GM12875 (cell line): ENCODE measurements at regions not wholly inside any gene's neighbourhood (a gene's known extent, or its start where the extent isn't known, plus 50 kb on each side); places are given as distances from the start of the nearest gene placed in this dataset.

Source experiments
- H3K4me3 ChIP-seq: one replicate; pipeline ENCODE4 v1.5.1; 2011; ENCODE audit warnings: low read depth, low read length, control low read depth
- TF ChIP-seq, protein P1 (sequence below): IDR thresholded peaks from 2 replicates; pipeline ENCODE4 v1.5.1; 2011; ENCODE audit warnings: low read depth, mild to moderate bottlenecking, control low read depth, inconsistent platforms, low read length, moderate library complexity, borderline replicate concordance; ENCODE audit not compliant: insufficient read depth

DNA sequence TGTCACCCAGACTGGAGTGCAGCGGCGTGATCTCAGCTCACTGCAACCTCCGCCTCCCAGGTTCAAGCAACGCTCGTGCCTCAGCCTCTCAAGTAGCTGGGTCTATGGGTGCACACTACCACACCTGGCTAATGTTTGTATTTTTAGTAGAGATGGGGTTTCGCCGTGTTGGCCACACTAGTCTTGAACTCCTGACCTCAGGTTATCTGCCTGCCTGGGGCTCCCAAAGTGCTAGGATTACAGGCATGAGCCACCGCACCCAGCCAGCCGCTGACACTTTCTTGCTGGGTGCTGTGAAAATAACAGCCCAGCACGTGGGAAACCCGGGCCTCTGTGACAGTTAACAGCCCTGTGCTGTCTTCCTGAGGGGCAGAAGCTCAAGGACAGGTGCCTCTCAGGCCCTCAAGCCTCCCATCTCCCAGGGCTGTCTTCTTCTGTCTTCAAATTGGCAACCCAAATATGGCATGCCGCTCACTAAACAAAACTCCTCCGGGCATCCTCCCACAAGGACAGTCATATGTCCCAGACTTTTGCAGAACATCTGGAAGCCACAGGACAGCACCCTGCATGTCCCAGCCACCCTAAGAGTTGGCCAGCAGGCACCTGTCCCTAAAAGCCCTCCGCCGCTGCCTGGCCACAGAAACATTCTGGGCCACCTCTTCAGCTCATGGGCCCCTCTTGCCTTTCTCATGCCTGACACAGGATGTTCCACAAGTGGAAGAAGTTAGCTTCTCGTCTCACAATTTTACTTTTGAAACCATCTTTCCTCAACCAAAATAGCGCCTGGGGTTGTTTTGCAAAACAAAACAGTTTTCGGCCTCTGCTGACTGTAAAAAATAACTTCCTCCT lies 233.6 kb downstream of the SYK start:
- H3K4me3 ChIP-seq = no peak overlapping the region
- TF ChIP-seq, protein P1, sequence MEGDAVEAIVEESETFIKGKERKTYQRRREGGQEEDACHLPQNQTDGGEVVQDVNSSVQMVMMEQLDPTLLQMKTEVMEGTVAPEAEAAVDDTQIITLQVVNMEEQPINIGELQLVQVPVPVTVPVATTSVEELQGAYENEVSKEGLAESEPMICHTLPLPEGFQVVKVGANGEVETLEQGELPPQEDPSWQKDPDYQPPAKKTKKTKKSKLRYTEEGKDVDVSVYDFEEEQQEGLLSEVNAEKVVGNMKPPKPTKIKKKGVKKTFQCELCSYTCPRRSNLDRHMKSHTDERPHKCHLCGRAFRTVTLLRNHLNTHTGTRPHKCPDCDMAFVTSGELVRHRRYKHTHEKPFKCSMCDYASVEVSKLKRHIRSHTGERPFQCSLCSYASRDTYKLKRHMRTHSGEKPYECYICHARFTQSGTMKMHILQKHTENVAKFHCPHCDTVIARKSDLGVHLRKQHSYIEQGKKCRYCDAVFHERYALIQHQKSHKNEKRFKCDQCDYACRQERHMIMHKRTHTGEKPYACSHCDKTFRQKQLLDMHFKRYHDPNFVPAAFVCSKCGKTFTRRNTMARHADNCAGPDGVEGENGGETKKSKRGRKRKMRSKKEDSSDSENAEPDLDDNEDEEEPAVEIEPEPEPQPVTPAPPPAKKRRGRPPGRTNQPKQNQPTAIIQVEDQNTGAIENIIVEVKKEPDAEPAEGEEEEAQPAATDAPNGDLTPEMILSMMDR = no peak

DNA sequence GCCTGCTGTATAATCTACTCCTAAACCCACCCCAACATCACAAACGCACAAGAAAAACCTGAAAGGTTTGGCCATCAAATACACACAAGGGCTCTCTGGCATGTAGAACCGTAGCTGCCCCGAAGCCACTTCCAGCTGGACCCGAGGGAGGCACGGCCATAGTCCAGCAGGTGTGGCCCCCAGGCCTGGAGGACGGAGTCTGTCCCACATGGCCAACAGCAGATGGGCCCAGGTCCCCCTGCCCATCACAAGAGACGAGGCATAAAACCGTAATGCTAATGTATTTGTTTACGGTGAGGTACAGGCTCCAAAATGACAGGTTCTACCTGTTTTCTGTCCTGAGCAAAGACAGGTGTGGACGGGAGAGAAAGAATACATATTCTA lies 234.2 kb downstream of the SYK start:
- TF ChIP-seq, protein P1 = no peak
- H3K4me3 ChIP-seq = no peak overlapping the region

DNA sequence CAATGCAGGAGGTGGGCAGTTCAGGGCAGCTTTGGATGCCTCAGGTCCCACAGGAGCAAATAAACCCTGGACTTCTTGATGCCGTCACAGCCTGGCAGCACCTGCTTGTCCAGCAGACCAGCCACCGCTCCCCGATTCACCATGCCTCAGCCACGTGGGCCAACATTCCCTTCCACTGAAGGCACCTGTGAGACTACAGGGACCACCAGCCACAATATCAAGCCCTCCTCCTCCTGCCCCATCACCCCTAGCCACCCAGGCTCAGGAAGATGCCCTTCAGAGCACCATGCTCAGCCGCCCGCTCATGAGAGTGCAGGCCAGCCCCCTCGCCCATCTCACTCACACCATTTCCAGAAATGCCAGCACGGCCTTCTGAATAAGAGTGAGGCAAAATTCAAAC lies 234.7 kb downstream of the SYK start:
- TF ChIP-seq, protein P1 = no peak
- H3K4me3 ChIP-seq = no peak overlapping the region

DNA sequence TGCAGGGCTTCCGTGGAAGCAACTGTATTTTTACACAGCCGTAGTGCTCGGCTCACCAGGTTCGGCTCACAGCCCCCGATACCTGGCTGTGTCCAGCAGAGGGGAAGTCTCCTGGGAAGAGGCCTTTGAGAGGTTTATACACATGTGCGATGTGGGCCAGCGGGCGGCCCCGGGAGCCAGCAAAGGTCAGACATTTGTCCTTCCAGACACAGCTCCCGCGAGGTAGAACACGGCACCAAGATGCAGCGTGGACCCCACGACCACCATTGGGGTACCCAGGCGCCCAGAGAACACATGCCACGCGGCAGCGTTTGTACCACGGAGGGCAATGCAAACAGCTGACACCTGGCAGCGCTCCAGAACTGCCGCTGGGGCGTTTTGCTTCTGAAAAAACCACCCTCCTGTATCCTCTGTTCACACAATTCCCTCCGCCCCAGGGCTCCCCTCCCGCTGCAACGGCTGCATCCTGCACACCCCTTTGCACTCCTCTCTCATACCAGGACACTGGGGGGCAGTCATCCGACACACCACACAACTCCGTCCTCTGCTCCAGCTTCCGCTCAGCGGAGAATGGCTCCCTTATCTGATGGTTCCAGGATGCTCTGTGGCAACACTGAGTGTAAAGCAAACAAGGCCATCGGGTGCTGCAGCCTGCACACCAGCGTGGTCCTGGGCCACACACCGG lies 235.3 kb downstream of the SYK start:
- no peak overlapping the region for H3K4me3 ChIP-seq
- TF ChIP-seq, protein P1 = peak; percentile 4; the same call in 1 of the 2 replicates

DNA sequence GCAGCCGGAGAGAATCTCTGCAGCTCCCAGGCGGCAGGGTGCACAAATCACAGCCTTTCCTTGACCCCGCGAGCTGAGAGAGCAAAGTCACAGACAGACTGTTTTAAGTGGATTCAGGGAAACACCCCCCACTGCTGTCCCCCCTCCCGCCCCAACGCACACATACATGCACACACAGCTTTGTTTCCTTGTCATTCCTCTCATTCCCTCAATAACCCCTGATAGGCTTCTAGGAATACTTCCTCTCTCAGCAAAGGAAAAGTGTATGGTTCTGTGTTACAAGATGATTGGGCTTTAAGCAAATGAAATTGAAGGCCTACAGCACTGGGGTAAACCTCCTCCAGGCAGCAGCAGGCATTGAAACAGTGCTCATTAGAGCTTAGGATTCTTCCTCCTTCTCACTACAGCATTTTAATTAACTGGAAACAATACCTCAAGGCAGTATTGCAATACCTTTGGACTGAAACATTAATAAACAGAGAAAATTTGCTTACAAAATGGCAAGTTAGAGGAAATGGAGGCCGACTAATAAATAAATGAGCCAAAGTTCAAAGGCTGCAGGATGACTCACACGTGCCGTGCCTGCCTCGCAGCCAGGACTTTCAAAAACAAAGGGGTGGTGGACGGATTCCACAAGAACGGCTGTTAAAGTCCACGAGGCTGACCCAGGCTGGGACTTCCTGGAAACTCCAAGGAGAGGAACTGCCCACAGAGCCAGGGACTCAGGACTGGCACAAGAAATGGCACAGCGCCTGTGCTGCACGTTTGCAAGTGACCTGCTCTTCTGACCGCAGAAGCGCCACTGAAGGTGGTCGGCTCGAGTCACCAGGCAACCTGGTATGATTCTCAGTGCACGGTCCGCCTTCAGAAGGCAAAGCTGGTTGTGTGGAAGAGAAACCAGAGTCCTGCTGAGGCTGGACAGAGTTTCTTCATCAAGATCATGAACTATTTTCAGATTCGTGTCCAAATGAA lies 236.2 kb downstream of the SYK start:
- TF ChIP-seq, protein P1 = no peak
- no peak overlapping the region for H3K4me3 ChIP-seq

DNA sequence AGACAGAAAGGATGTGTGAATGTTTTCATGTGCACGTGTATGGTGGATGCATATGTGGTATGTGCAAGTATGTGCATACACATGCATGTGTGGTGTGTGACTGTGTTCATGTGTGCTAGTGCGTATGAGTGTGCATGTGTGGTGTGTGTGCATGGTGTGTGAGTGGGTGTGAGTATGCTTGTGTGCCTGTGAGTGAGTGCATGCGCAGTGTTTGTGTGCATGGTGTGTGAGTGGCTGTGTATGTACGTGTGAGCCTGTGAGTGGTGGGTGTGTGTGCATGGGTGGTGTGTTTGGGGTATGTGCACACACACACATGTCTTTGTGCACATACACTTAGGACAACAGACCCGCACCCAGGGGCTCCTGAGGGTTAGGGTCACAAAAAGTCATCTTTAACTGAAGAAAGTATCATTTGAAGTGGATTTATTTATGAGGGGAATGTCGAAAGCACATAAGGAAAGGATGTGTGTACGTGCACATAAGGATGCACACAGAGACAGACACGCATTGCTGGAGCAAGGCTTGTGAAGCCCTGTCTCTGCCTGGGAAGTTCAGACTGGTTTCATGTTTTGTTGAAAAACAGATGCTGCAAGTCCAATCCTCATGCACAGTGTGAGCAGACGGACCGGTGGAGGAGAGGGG lies 237.0 kb downstream of the SYK start:
- TF ChIP-seq, protein P1 = no peak
- no peak overlapping the region for H3K4me3 ChIP-seq
